ENCODE measurements at regions not wholly inside any gene's neighbourhood (a gene's known extent, or its start where the extent isn't known, plus 50 kb on each side); places are given as distances from the start of the nearest gene placed in this dataset.

DNA sequence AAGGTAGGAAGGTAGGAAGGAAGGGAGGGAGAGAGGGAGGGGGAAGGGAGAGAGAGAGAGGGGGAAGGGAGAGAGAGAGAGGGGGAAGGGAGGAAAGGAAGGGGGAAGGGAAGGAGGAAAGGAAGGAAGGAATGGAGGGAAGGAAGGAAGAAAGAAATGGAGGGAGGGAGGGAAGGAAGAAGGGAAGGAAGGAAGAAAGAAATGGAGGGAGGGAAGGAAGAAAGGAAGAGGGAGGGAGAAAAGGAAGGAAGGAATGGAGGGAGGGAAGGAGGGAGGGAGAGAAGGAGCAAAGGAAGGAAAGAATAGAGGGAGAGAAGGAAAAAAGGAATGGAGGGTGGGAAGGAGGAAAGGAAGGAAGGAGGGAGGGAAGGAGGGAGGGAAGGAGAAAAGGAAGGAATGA, 176.4 kb upstream of the PTER start:
- no TSS peak for BruUV-seq (replicated peaks)
- Mint-ChIP-seq H3K27ac (ENCODE audit: unreplicated experiment) (no peak overlapping the region), H3K27me3 (ENCODE audit: unreplicated experiment) (peaks cover 10% of the 10 kb centered on the region), H3K4me1 (ENCODE audit: low read depth, unreplicated experiment) (no peaks in the 10 kb centered on the region), H3K9me3 (ENCODE audit: low read depth, unreplicated experiment) (peaks cover 8% of the 10 kb centered on the region), H3K4me3 (ENCODE audit: low read depth, unreplicated experiment) (no peak overlapping the region), H3K36me3 (ENCODE audit: insufficient read depth, unreplicated experiment) (no peaks in the 10 kb centered on the region)
- no peak for DNase-seq
- TF ChIP-seq, protein P1, sequence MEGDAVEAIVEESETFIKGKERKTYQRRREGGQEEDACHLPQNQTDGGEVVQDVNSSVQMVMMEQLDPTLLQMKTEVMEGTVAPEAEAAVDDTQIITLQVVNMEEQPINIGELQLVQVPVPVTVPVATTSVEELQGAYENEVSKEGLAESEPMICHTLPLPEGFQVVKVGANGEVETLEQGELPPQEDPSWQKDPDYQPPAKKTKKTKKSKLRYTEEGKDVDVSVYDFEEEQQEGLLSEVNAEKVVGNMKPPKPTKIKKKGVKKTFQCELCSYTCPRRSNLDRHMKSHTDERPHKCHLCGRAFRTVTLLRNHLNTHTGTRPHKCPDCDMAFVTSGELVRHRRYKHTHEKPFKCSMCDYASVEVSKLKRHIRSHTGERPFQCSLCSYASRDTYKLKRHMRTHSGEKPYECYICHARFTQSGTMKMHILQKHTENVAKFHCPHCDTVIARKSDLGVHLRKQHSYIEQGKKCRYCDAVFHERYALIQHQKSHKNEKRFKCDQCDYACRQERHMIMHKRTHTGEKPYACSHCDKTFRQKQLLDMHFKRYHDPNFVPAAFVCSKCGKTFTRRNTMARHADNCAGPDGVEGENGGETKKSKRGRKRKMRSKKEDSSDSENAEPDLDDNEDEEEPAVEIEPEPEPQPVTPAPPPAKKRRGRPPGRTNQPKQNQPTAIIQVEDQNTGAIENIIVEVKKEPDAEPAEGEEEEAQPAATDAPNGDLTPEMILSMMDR (IDR thresholded peaks at IDR 0.05; ENCODE audit: unreplicated experiment), result no peak
- intact Hi-C loops (cut with micrococcal nuclease; ENCODE audit: unreplicated experiment), result no loop called here
- CTCF ChIA-PET, result no interaction called here

DNA sequence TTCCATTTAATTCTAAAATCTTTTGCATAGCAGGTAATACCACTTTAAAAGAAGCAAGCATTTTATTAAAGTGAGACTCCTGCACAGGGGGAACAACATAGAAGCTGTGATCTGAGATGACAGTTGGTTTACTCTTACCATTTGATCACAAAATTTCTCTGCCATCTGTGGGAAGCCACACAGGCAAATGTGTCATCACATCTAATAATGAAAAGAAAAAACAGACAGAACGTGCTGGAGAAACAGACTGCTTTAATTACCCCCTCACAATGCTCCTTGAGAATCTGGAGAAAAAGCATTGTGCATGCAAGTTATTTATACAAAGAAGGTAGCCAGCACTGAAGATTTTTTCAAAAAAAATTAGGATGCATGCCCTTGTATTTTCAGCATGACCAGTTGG, 165.2 kb upstream of the PTER start:
- Mint-ChIP-seq H3K27me3 (ENCODE audit: unreplicated experiment) (no peaks in the 10 kb centered on the region), H3K4me3 (ENCODE audit: low read depth, unreplicated experiment) (no peak overlapping the region), H3K27ac (ENCODE audit: unreplicated experiment) (no peak overlapping the region), H3K9me3 (ENCODE audit: low read depth, unreplicated experiment) (peaks cover 7% of the 10 kb centered on the region), H3K36me3 (ENCODE audit: insufficient read depth, unreplicated experiment) (no peaks in the 10 kb centered on the region), H3K4me1 (ENCODE audit: low read depth, unreplicated experiment) (no peaks in the 10 kb centered on the region)
- TF ChIP-seq, protein P1 (IDR thresholded peaks at IDR 0.05; ENCODE audit: unreplicated experiment), result no peak
- DNase-seq, result no peak
- CTCF ChIA-PET, result no interaction called here
- intact Hi-C loops (cut with micrococcal nuclease; ENCODE audit: unreplicated experiment), result no loop called here
- BruUV-seq (replicated peaks), result no TSS peak

DNA sequence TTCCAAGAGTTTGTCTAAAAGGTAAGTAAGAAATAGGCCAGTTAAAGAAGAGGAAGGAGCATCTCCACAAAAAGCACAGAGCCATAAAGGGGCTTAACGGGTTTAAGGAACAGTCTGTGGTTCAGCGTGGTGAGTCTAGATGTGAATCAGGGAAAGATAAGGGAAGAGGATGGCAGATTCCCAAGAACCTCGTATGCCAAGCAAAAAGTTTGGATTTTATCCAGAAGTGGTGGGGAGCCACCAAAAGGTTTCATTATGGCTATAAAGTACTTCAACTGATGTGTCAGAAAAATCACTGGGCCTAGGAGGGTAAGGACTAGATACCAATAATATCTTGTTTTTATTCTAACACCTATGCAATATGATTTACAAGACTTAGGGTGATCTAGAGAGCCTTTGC, 161.9 kb upstream of the PTER start:
- Mint-ChIP-seq H3K36me3 (ENCODE audit: insufficient read depth, unreplicated experiment) (no peaks in the 10 kb centered on the region), H3K9me3 (ENCODE audit: low read depth, unreplicated experiment) (peaks cover 10% of the 10 kb centered on the region), H3K27ac (ENCODE audit: unreplicated experiment) (no peak overlapping the region), H3K4me1 (ENCODE audit: low read depth, unreplicated experiment) (no peaks in the 10 kb centered on the region), H3K4me3 (ENCODE audit: low read depth, unreplicated experiment) (no peak overlapping the region), H3K27me3 (ENCODE audit: unreplicated experiment) (no peaks in the 10 kb centered on the region)
- BruUV-seq (replicated peaks), result no TSS peak
- TF ChIP-seq, protein P1 (IDR thresholded peaks at IDR 0.05; ENCODE audit: unreplicated experiment), result no peak
- intact Hi-C loops (cut with micrococcal nuclease; ENCODE audit: unreplicated experiment), result no loop called here
- no peak for DNase-seq
- CTCF ChIA-PET, result no interaction called here

DNA sequence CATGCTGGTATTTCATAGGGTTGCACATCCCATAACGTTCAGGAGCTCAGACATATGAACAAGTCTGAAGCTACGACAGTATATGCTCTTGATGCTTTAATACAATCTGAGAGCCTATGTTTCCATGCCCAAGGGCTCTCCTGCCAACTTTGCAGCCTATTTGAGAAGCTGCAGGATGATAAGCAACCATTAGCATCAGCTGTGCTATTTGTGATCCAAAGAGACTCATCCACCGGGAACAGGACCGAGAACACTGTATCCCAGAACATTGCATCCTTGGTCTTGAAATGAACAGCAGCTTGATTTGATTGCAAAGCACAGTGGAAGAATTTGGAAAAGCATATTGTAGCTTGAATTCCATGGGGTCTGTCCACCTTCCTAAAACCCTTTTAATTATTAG, 156.2 kb upstream of the PTER start:
- Mint-ChIP-seq H3K27ac (ENCODE audit: unreplicated experiment) (no peak overlapping the region), H3K4me3 (ENCODE audit: low read depth, unreplicated experiment) (no peak overlapping the region), H3K9me3 (ENCODE audit: low read depth, unreplicated experiment) (peaks cover 7% of the 10 kb centered on the region), H3K36me3 (ENCODE audit: insufficient read depth, unreplicated experiment) (no peaks in the 10 kb centered on the region), H3K4me1 (ENCODE audit: low read depth, unreplicated experiment) (no peaks in the 10 kb centered on the region), H3K27me3 (ENCODE audit: unreplicated experiment) (no peaks in the 10 kb centered on the region)
- CTCF ChIA-PET, result no interaction called here
- BruUV-seq (replicated peaks), result no TSS peak
- TF ChIP-seq, protein P1 (IDR thresholded peaks at IDR 0.05; ENCODE audit: unreplicated experiment), result no peak
- no peak for DNase-seq
- intact Hi-C loops (cut with micrococcal nuclease; ENCODE audit: unreplicated experiment), result no loop called here

DNA sequence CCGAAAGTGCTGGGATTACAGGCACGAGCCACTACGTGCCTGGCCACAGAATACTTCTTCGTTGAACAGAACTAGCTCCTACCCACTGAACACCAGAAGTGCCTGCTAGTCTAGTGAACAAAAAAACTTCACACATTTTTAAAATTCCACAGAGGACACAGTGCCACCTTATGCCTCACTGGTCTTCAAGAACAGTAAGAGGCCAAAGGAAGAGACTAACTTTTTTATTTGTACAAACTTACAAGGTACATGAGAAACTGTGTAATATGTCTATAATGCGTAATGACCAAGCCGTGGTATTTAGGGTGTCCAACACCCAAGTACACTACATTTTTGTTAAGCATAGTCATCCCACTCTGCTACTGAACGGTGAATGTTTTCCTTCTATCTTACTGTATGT, 144.4 kb upstream of the PTER start:
- no TSS peak for BruUV-seq (replicated peaks)
- Mint-ChIP-seq H3K27ac (ENCODE audit: unreplicated experiment) (no peak overlapping the region), H3K4me3 (ENCODE audit: low read depth, unreplicated experiment) (no peak overlapping the region), H3K36me3 (ENCODE audit: insufficient read depth, unreplicated experiment) (no peaks in the 10 kb centered on the region), H3K4me1 (ENCODE audit: low read depth, unreplicated experiment) (no peaks in the 10 kb centered on the region), H3K27me3 (ENCODE audit: unreplicated experiment) (peaks cover 19% of the 10 kb centered on the region), H3K9me3 (ENCODE audit: low read depth, unreplicated experiment) (peaks cover 3% of the 10 kb centered on the region)
- TF ChIP-seq, protein P1 (IDR thresholded peaks at IDR 0.05; ENCODE audit: unreplicated experiment), result no peak
- intact Hi-C loops (cut with micrococcal nuclease; ENCODE audit: unreplicated experiment), result no loop called here
- CTCF ChIA-PET, result no interaction called here
- no peak for DNase-seq
